Keratinocyte (primary cell): ENCODE measurements at regions not wholly inside any gene's neighbourhood (a gene's known extent, or its start where the extent isn't known, plus 50 kb on each side); places are given as distances from the start of the nearest gene placed in this dataset.

Source experiments
- DNase-seq: peaks from one replicate; pipeline ENCODE4 v3.0.0-alpha.2; 2011; ENCODE audit warnings: low read depth, missing footprints, low spot score
- FAIRE-seq: peaks from 2 replicates; lab custom pipeline; 2011; peaks lifted over from hg19 to GRCh38; lab: Jason Lieb, UNC
- H2AFZ ChIP-seq: 2 replicates; pipeline ENCODE4 v1.6.0; 2012; ENCODE audit warnings: low read length, control low read depth, inconsistent platforms; ENCODE audit not compliant: control insufficient read depth
- H3K27ac ChIP-seq: 2 replicates; pipeline ENCODE4 v1.5.1; 2011; ENCODE audit warnings: low read length; ENCODE audit not compliant: control insufficient read depth, insufficient read depth
- H3K27me3 ChIP-seq: 3 replicates; pipeline ENCODE4 v1.6.0; 2011; ENCODE audit warnings: low read length; ENCODE audit not compliant: control insufficient read depth, insufficient read depth; ENCODE audit errors: extremely low read depth
- H3K36me3 ChIP-seq, 2 experiments: 2 replicates in 1 of 2; 3 replicates in 1 of 2; pipeline ENCODE4 v1.5.1; 2011; ENCODE audit warnings: low read length in 2 of 2, mild to moderate bottlenecking in 1 of 2; ENCODE audit not compliant: control insufficient read depth in 2 of 2, insufficient read depth in 2 of 2; ENCODE audit errors: extremely low read depth in 1 of 2
- H3K4me1 ChIP-seq: 3 replicates; pipeline ENCODE4 v1.5.1; 2011; ENCODE audit warnings: low read length; ENCODE audit not compliant: control insufficient read depth, insufficient read depth; ENCODE audit errors: extremely low read depth
- H3K4me2 ChIP-seq: 3 replicates; pipeline ENCODE4 v1.6.0; 2011; ENCODE audit warnings: low read depth, low read length; ENCODE audit not compliant: control insufficient read depth, insufficient read depth; ENCODE audit errors: extremely low read depth
- H3K4me3 ChIP-seq, 3 experiments: fragments of 200-600 bp in 1 of 3; sonication (generic) in 1 of 3; 2 replicates in 2 of 3; 3 replicates in 1 of 3; pipeline ENCODE4 v1.5.1; 2011 to 2016; ENCODE audit warnings: low read length in 3 of 3, mild to moderate bottlenecking in 3 of 3, control low read depth in 2 of 3, inconsistent platforms in 1 of 3, low read depth in 1 of 3, mixed read lengths in 1 of 3, mixed run types in 1 of 3, moderate library complexity in 1 of 3; ENCODE audit not compliant: control insufficient read depth in 2 of 3, insufficient read depth in 2 of 3; ENCODE audit errors: extremely low read depth in 1 of 3
- H3K79me2 ChIP-seq: 2 replicates; pipeline ENCODE4 v1.6.0; 2012; ENCODE audit warnings: low read length; ENCODE audit not compliant: control insufficient read depth, insufficient read depth
- H3K9ac ChIP-seq: 3 replicates; pipeline ENCODE4 v1.6.0; 2011; ENCODE audit warnings: low read length; ENCODE audit not compliant: control insufficient read depth, insufficient read depth; ENCODE audit errors: extremely low read depth
- H3K9me1 ChIP-seq: 3 replicates; pipeline ENCODE4 v1.6.0; 2011; ENCODE audit warnings: low read length; ENCODE audit not compliant: control insufficient read depth, insufficient read depth; ENCODE audit errors: extremely low read depth
- H3K9me3 ChIP-seq: 2 replicates; pipeline ENCODE4 v1.5.1; 2012; ENCODE audit warnings: low read depth, low read length; ENCODE audit not compliant: control insufficient read depth
- H4K20me1 ChIP-seq: 3 replicates; pipeline ENCODE4 v1.6.0; 2011; ENCODE audit warnings: low read length; ENCODE audit not compliant: control insufficient read depth, insufficient read depth; ENCODE audit errors: extremely low read depth
- CTCF ChIP-seq, 3 experiments: IDR thresholded peaks in 1 of 3; conservative IDR thresholded peaks in 1 of 3; optimal IDR thresholded peaks in 1 of 3; 2 replicates in 2 of 3; 3 replicates in 1 of 3; pipeline versions ENCODE3 to v1.5.1; 2011; ENCODE audit warnings: low read length in 3 of 3, mild to moderate bottlenecking in 3 of 3, moderate library complexity in 2 of 3, control low read depth in 1 of 3, inconsistent platforms in 1 of 3; ENCODE audit not compliant: insufficient read depth in 2 of 3; ENCODE audit errors: extremely low read depth in 1 of 3
- EZH2 ChIP-seq: IDR thresholded peaks from one replicate; pipeline ENCODE4 v1.6.1; 2012; ENCODE audit warnings: inconsistent platforms, mild to moderate bottlenecking, low read length, moderate library complexity
- dilution Hi-C: fragments of 300-500 bp; cut with MboI; formaldehyde crosslinking; loops from one replicate; pipeline ENCODE4 v1.7.0; 2020; ENCODE audit warnings: low sequenced_read_pairs; ENCODE audit not compliant: extremely low pct_ligation_motif_present

DNA sequence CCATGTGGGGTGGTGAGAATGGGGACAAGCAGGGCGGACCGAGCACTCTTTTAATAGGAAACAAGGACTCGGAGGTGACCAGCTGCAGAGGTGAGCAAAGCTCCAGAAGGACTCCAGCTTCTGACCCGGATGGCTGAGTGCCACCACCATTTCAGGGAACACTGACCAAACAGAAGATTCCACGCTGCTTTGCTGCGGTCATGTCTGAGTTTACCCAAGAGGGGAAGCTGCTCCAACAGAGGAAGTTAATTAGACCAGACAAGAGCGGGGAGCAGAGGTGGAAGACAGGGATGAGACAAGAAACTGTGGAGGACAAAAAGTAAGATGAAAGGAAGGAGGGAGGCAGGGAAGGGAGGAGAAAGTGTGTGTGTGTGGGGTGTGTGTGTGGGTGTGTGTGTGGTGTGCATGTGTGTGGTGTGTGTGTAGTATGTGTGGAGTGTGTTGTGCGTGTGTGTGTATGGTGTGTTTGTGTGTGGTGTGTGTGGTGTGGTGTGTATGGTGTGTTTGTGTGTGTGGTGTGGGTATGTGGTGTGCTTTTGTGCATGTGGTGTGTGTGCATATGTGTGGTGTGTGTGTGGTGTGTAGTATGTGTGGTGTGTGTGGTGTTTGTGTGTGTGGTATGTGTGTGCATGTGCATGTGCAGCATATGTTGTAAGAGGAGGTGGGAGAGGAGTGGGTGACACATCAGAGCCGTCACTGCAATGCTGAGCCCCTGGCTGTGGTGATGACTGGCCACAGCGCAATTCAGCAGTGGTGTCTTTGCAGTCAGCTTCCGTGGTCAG, 82.2 kb upstream of the AKIP1 start:
- no peaks in the 10 kb centered on the region for H3K27me3 ChIP-seq
- H3K9me1 ChIP-seq: no peaks in the 10 kb centered on the region
- H4K20me1 ChIP-seq: no peaks in the 10 kb centered on the region
- DNase-seq (no peak), FAIRE-seq (no peak)
- no peak overlapping the region for H2AFZ ChIP-seq
- no peak overlapping the region for H3K4me2 ChIP-seq
- no peaks in the 10 kb centered on the region for H3K9me3 ChIP-seq
- peaks cover 33% of the 10 kb centered on the region for H3K4me1 ChIP-seq
- TF ChIP-seq EZH2 (no peak), CTCF (optimal IDR thresholded peaks at IDR 0.05 in 1 of 3, IDR thresholded peaks at IDR 0.05 in 1 of 3, conservative IDR thresholded peaks at IDR 0.05 in 1 of 3; ENCODE audit: extremely low read depth in 1 of 3, insufficient read depth in 2 of 3, low read length in 3 of 3) (no peak)
- no peak overlapping the region for H3K27ac ChIP-seq
- no peaks in the 10 kb centered on the region for H3K36me3 ChIP-seq
- H3K9ac ChIP-seq: no peak overlapping the region
- no peaks in the 10 kb centered on the region for H3K79me2 ChIP-seq
- H3K4me3 ChIP-seq: no peak overlapping the region
- dilution Hi-C loops: no loop called here

GRCh38 chr11:8829556-8829955, 81.4 kb upstream of the AKIP1 start:
- Histone ChIP-seq H3K36me3 (no peaks in the 10 kb centered on the region), H3K4me2 (no peak overlapping the region), H2AFZ (no peak overlapping the region), H3K4me3 (no peak overlapping the region), H3K27me3 (no peaks in the 10 kb centered on the region), H3K79me2 (no peaks in the 10 kb centered on the region), H4K20me1 (no peaks in the 10 kb centered on the region), H3K27ac (no peak overlapping the region), H3K4me1 (peaks cover 40% of the 10 kb centered on the region), H3K9ac (no peak overlapping the region), H3K9me1 (no peaks in the 10 kb centered on the region), H3K9me3 (no peaks in the 10 kb centered on the region)
- dilution Hi-C loops: no loop called here
- FAIRE-seq (no peak), DNase-seq (no peak)
- TF ChIP-seq CTCF (optimal IDR thresholded peaks at IDR 0.05 in 1 of 3, IDR thresholded peaks at IDR 0.05 in 1 of 3, conservative IDR thresholded peaks at IDR 0.05 in 1 of 3; ENCODE audit: extremely low read depth in 1 of 3, insufficient read depth in 2 of 3, low read length in 3 of 3): no peak
- TF ChIP-seq EZH2: no peak
